HCT116 (cell line): ENCODE measurements at regions not wholly inside any gene's neighbourhood (a gene's known extent, or its start where the extent isn't known, plus 50 kb on each side); places are given as distances from the start of the nearest gene placed in this dataset.

ENCODE experiments used
- ATAC-seq: fragments of 200-7000 bp; cut with Tn5 transposase; 2 replicates; pipeline ENCODE4 v1.9.1; 2020; ENCODE audit warnings: mild to moderate bottlenecking, moderate library complexity
- BruUV-seq: library from RNA; stranded (reverse); fragments of 400-500 nt; replicated peaks from 2 replicates; lab custom pipeline; 2021; lab: Mats Ljungman, UMichigan
- CTCF ChIA-PET: fragments of 300-600 bp; sonication (Branson Sonifier 250); formaldehyde crosslinking; loops from one replicate; lab custom pipeline; 2021; ENCODE audit warnings: antibody characterized with exemption; lab: Charles Lee
- POLR2A ChIA-PET: fragments of 300-600, 350-600 bp; sonication (Branson Sonifier 250); formaldehyde crosslinking; loops from one replicate; lab custom pipeline; 2021; ENCODE audit warnings: antibody characterized with exemption; lab: Charles Lee
- RAD21 ChIA-PET, 2 experiments: fragments of 300-600 bp; sonication (Branson Sonifier 250); formaldehyde crosslinking; loops; one replicate each; lab custom pipeline; 2023; ENCODE audit warnings: low total read pairs in 2 of 2; ENCODE audit not compliant: uncharacterized antibody in 2 of 2, unreplicated experiment in 2 of 2, low non-redundant PET in 1 of 2; lab: Charles Lee
- DNase-seq: peaks from one replicate; pipeline ENCODE4 v3.0.0-alpha.2; 2010; ENCODE audit warnings: low read depth, low spot score
- H2AFZ ChIP-seq: fragments of 200-600 bp; shearing (Covaris generic), sonication (generic); 2 replicates; pipeline ENCODE4 v1.6.1; 2017; ENCODE audit warnings: low read depth, mixed run types, mixed read lengths, antibody characterized with exemption, low read length; ENCODE audit not compliant: poor library complexity, severe bottlenecking
- H3K27ac ChIP-seq: 2 replicates; pipeline ENCODE4 v1.5.1; 2012; ENCODE audit warnings: low read depth, low read length
- H3K27me3 ChIP-seq: fragments of 200-600 bp; sonication (generic); 2 replicates; pipeline ENCODE4 v1.6.1; 2016; ENCODE audit warnings: mixed run types, low read length, mixed read lengths; ENCODE audit not compliant: insufficient read depth
- H3K36me3 ChIP-seq, 2 experiments: fragments of 200-500 bp in 1 of 2; fragments of 200-600 bp in 1 of 2; sonication (Bioruptor generic) in 1 of 2; sonication (generic) in 1 of 2; 2 replicates each; pipeline versions ENCODE4 v1.5.1 to v1.6.1; 2014 to 2016; ENCODE audit warnings: low read length in 2 of 2, inconsistent platforms in 1 of 2, mixed read lengths in 1 of 2, mixed run types in 1 of 2; ENCODE audit not compliant: insufficient read depth in 2 of 2, control insufficient read depth in 1 of 2
- H3K4me1 ChIP-seq, 2 experiments: fragments of 200-600 bp in 1 of 2; sonication (generic) in 1 of 2; 2 replicates each; pipeline versions ENCODE4 v1.5.1 to v1.6.1; 2012 to 2017; ENCODE audit warnings: low read length in 2 of 2, inconsistent platforms in 1 of 2, mild to moderate bottlenecking in 1 of 2, mixed read lengths in 1 of 2, mixed run types in 1 of 2, moderate library complexity in 1 of 2; ENCODE audit not compliant: insufficient read depth in 2 of 2, control insufficient read depth in 1 of 2
- H3K4me2 ChIP-seq: fragments of 200-600 bp; sonication (generic); 2 replicates; pipeline ENCODE4 v1.6.1; 2017; ENCODE audit warnings: mixed run types, low read length, mixed read lengths
- H3K4me3 ChIP-seq, 2 experiments: fragments of 200-600 bp in 1 of 2; sonication (generic) in 1 of 2; replicated peaks in 1 of 2; 2 replicates each; pipeline ENCODE4 v1.5.1; 2011 to 2016; ENCODE audit warnings: low read length in 2 of 2, control low read depth in 1 of 2, low read depth in 1 of 2, mild to moderate bottlenecking in 1 of 2, mixed read lengths in 1 of 2, mixed run types in 1 of 2
- H3K79me2 ChIP-seq: fragments of 200-600 bp; sonication (generic); 2 replicates; pipeline ENCODE4 v1.6.1; 2017; ENCODE audit warnings: mild to moderate bottlenecking, mixed run types, low read length, moderate library complexity, mixed read lengths; ENCODE audit not compliant: insufficient read depth
- H3K9ac ChIP-seq: fragments of 200-600 bp; sonication (generic); 2 replicates; pipeline ENCODE4 v1.6.1; 2016; ENCODE audit warnings: low read length, mixed read lengths
- H3K9me2 ChIP-seq: fragments of 200-600 bp; sonication (generic), shearing (Covaris generic); 2 replicates; pipeline ENCODE4 v1.6.1; 2017; ENCODE audit warnings: mixed run types, mild to moderate bottlenecking, moderate library complexity; ENCODE audit not compliant: insufficient read depth
- H3K9me3 ChIP-seq, 2 experiments: fragments of 200-500 bp in 1 of 2; fragments of 200-600 bp in 1 of 2; sonication (Bioruptor generic) in 1 of 2; sonication (generic) in 1 of 2; 2 replicates each; pipeline ENCODE4 v1.6.1; 2014 to 2017; ENCODE audit warnings: low read length in 2 of 2, mixed read lengths in 2 of 2, inconsistent platforms in 1 of 2, low read depth in 1 of 2, mild to moderate bottlenecking in 1 of 2, mixed run types in 1 of 2, moderate library complexity in 1 of 2; ENCODE audit not compliant: control insufficient read depth in 1 of 2, insufficient read depth in 1 of 2
- H4K20me1 ChIP-seq: fragments of 200-600 bp; sonication (generic), shearing (Covaris generic); 2 replicates; pipeline ENCODE4 v1.6.1; 2017; ENCODE audit warnings: mixed run types, mild to moderate bottlenecking, moderate library complexity; ENCODE audit not compliant: insufficient read depth
- CBX3 ChIP-seq: IDR thresholded peaks from 2 replicates; pipeline ENCODE4 v1.6.1; 2012; ENCODE audit warnings: low read depth
- CEBPB ChIP-seq: IDR thresholded peaks from 2 replicates; pipeline ENCODE4 v1.6.1; 2012; ENCODE audit warnings: low read depth
- EGR1 ChIP-seq: IDR thresholded peaks from 2 replicates; pipeline ENCODE4 v1.6.1; 2012; ENCODE audit warnings: low read depth
- ELF1 ChIP-seq: IDR thresholded peaks from 2 replicates; pipeline ENCODE4 v1.6.1; 2012; ENCODE audit warnings: low read depth, borderline replicate concordance
- EZH2 ChIP-seq: fragments of 200-600 bp; sonication (generic); IDR thresholded peaks from 2 replicates; pipeline ENCODE4 v1.6.1; 2017; ENCODE audit warnings: antibody characterized with exemption, mixed run types
- FOSL1 ChIP-seq: IDR thresholded peaks from 2 replicates; pipeline ENCODE4 v1.6.1; 2012; ENCODE audit warnings: low read depth
- JUND ChIP-seq: IDR thresholded peaks from 2 replicates; pipeline ENCODE4 v1.6.1; 2012
- POLR2A ChIP-seq: IDR thresholded peaks from 2 replicates; pipeline ENCODE4 v1.7.0; 2011; ENCODE audit warnings: borderline replicate concordance; ENCODE audit not compliant: insufficient read depth, insufficient read length; ENCODE audit errors: extremely low read depth
- POLR2AphosphoS5 ChIP-seq: IDR thresholded peaks from 2 replicates; pipeline ENCODE4 v1.6.1; 2011; ENCODE audit warnings: mild to moderate bottlenecking, low read depth, low read length, moderate library complexity
- RAD21 ChIP-seq: IDR thresholded peaks from 2 replicates; pipeline ENCODE4 v1.6.1; 2012; ENCODE audit warnings: low read depth, mild to moderate bottlenecking
- SIN3A ChIP-seq: IDR thresholded peaks from 2 replicates; pipeline ENCODE4 v1.6.1; 2012; ENCODE audit warnings: low read depth
- SP1 ChIP-seq: IDR thresholded peaks from 2 replicates; pipeline ENCODE4 v1.6.1; 2012; ENCODE audit warnings: low read depth
- SRF ChIP-seq: IDR thresholded peaks from 2 replicates; pipeline ENCODE4 v1.6.1; 2012; ENCODE audit warnings: low read depth
- YY1 ChIP-seq: IDR thresholded peaks from 2 replicates; pipeline ENCODE4 v1.6.1; 2011; ENCODE audit warnings: low read length, low read depth, moderate library complexity, mild to moderate bottlenecking; ENCODE audit not compliant: insufficient replicate concordance; ENCODE audit errors: extremely low read depth
- ZFX ChIP-seq: fragments of 450-650 bp; IDR thresholded peaks from 2 replicates; pipeline ENCODE4 v1.6.1; 2017
- intact Hi-C: fragments of 100-400 bp; cut with micrococcal nuclease; formaldehyde crosslinking; loops from 2 replicates; pipeline ENCODE4 v1.10.0; 2022
- TF ChIP-seq, protein P1 (sequence below): IDR thresholded peaks from 2 replicates; pipeline ENCODE4 v1.6.1; 2012
- TF ChIP-seq, protein P2 (sequence below): IDR thresholded peaks from 2 replicates; pipeline ENCODE4 v1.6.1; 2012
- TF ChIP-seq, protein P3 (sequence below), 3 experiments: fragments of 200-600 bp in 1 of 3; sonication (generic) in 1 of 3; IDR thresholded peaks in 2 of 3; conservative IDR thresholded peaks in 1 of 3; 2 replicates each; pipeline ENCODE4 v1.5.1; 2012 to 2017; ENCODE audit warnings: low read depth in 2 of 3, low read length in 2 of 3, antibody characterized with exemption in 1 of 3, borderline replicate concordance in 1 of 3, control low read depth in 1 of 3, mild to moderate bottlenecking in 1 of 3, mixed read lengths in 1 of 3, mixed run types in 1 of 3, moderate library complexity in 1 of 3; ENCODE audit not compliant: insufficient read depth in 1 of 3
- TF ChIP-seq, protein P4 (sequence below): IDR thresholded peaks from 2 replicates; pipeline ENCODE4 v1.6.1; 2012; ENCODE audit warnings: low read depth
- TF ChIP-seq, protein P5 (sequence below): IDR thresholded peaks from 2 replicates; pipeline ENCODE4 v1.6.1; 2011; ENCODE audit warnings: mild to moderate bottlenecking, low read length, moderate library complexity; ENCODE audit not compliant: insufficient replicate concordance; ENCODE audit errors: extremely low read depth

DNA sequence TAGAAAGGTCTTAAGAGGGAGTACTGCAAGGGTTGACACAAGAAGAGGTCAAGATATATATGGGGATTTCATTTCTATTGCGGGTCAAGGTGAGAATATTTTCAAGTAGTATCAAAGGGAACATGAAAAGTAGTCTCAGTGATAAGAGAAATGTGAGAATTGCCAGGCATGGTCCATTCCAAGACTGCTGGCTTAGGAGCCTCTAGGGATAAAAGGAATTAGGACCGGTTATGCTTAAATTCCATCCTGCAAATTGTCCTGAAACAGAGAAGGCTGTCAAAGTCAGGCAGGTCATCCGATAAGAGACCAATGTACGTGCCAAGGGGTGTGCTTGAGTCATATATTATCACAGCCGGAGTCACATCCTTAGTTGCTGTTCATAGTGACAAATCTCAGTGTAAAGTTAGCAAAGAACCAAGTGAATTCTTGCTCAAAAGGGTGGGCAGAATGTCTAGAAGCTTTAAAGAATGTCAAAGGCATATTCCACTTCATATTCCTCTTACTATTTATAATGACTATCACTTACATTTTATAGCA, 133.6 kb downstream of the CBLL2 start:
- H4K20me1 ChIP-seq: no peaks in the 10 kb centered on the region
- RAD21 ChIA-PET: no interaction called here
- no peaks in the 10 kb centered on the region for H3K9me2 ChIP-seq
- H3K27me3 ChIP-seq: no peaks in the 10 kb centered on the region
- H3K9me3 ChIP-seq: no peaks in the 10 kb centered on the region
- no peak for TF ChIP-seq JUND
- no peak for TF ChIP-seq SP1
- no peak for TF ChIP-seq YY1
- TF ChIP-seq, protein P1, sequence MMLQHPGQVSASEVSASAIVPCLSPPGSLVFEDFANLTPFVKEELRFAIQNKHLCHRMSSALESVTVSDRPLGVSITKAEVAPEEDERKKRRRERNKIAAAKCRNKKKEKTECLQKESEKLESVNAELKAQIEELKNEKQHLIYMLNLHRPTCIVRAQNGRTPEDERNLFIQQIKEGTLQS: no peak
- no peak for TF ChIP-seq ELF1
- TF ChIP-seq, protein P2, sequence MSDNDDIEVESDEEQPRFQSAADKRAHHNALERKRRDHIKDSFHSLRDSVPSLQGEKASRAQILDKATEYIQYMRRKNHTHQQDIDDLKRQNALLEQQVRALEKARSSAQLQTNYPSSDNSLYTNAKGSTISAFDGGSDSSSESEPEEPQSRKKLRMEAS: no peak
- no peak for TF ChIP-seq RAD21
- TF ChIP-seq, protein P3, sequence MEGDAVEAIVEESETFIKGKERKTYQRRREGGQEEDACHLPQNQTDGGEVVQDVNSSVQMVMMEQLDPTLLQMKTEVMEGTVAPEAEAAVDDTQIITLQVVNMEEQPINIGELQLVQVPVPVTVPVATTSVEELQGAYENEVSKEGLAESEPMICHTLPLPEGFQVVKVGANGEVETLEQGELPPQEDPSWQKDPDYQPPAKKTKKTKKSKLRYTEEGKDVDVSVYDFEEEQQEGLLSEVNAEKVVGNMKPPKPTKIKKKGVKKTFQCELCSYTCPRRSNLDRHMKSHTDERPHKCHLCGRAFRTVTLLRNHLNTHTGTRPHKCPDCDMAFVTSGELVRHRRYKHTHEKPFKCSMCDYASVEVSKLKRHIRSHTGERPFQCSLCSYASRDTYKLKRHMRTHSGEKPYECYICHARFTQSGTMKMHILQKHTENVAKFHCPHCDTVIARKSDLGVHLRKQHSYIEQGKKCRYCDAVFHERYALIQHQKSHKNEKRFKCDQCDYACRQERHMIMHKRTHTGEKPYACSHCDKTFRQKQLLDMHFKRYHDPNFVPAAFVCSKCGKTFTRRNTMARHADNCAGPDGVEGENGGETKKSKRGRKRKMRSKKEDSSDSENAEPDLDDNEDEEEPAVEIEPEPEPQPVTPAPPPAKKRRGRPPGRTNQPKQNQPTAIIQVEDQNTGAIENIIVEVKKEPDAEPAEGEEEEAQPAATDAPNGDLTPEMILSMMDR (IDR thresholded peaks at IDR 0.05 in 2 of 3, conservative IDR thresholded peaks at IDR 0.05 in 1 of 3; ENCODE audit: borderline replicate concordance in 1 of 3, insufficient read depth in 1 of 3, low read depth in 2 of 3, low read length in 2 of 3): no peak
- no peak for TF ChIP-seq CBX3
- no peak for TF ChIP-seq ZFX
- TF ChIP-seq POLR2A: no peak
- TF ChIP-seq, protein P4, sequence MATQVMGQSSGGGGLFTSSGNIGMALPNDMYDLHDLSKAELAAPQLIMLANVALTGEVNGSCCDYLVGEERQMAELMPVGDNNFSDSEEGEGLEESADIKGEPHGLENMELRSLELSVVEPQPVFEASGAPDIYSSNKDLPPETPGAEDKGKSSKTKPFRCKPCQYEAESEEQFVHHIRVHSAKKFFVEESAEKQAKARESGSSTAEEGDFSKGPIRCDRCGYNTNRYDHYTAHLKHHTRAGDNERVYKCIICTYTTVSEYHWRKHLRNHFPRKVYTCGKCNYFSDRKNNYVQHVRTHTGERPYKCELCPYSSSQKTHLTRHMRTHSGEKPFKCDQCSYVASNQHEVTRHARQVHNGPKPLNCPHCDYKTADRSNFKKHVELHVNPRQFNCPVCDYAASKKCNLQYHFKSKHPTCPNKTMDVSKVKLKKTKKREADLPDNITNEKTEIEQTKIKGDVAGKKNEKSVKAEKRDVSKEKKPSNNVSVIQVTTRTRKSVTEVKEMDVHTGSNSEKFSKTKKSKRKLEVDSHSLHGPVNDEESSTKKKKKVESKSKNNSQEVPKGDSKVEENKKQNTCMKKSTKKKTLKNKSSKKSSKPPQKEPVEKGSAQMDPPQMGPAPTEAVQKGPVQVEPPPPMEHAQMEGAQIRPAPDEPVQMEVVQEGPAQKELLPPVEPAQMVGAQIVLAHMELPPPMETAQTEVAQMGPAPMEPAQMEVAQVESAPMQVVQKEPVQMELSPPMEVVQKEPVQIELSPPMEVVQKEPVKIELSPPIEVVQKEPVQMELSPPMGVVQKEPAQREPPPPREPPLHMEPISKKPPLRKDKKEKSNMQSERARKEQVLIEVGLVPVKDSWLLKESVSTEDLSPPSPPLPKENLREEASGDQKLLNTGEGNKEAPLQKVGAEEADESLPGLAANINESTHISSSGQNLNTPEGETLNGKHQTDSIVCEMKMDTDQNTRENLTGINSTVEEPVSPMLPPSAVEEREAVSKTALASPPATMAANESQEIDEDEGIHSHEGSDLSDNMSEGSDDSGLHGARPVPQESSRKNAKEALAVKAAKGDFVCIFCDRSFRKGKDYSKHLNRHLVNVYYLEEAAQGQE: no peak
- TF ChIP-seq SIN3A: no peak
- TF ChIP-seq EZH2: no peak
- no peak for TF ChIP-seq CEBPB
- TF ChIP-seq SRF: no peak
- no peak for TF ChIP-seq POLR2AphosphoS5
- no peak for TF ChIP-seq FOSL1
- TF ChIP-seq EGR1: no peak
- TF ChIP-seq, protein P5, sequence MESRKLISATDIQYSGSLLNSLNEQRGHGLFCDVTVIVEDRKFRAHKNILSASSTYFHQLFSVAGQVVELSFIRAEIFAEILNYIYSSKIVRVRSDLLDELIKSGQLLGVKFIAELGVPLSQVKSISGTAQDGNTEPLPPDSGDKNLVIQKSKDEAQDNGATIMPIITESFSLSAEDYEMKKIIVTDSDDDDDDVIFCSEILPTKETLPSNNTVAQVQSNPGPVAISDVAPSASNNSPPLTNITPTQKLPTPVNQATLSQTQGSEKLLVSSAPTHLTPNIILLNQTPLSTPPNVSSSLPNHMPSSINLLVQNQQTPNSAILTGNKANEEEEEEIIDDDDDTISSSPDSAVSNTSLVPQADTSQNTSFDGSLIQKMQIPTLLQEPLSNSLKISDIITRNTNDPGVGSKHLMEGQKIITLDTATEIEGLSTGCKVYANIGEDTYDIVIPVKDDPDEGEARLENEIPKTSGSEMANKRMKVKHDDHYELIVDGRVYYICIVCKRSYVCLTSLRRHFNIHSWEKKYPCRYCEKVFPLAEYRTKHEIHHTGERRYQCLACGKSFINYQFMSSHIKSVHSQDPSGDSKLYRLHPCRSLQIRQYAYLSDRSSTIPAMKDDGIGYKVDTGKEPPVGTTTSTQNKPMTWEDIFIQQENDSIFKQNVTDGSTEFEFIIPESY: no peak
- TF ChIP-seq, all 23 proteins: peak for 0
- CTCF ChIA-PET: no interaction called here
- Histone ChIP-seq H3K4me2 (no peak overlapping the region), H3K36me3 (no peaks in the 10 kb centered on the region), H3K27ac (no peak overlapping the region), H3K4me3 (no peak overlapping the region), H2AFZ (no peak overlapping the region), H3K9ac (no peak overlapping the region), H3K4me1 (no peaks in the 10 kb centered on the region), H3K79me2 (no peaks in the 10 kb centered on the region)
- intact Hi-C loops: no loop called here
- POLR2A ChIA-PET: no interaction called here
- no TSS peak for BruUV-seq
- no peak for ATAC-seq
- no peak for DNase-seq
